Skeletal muscle tissue (tissue), 3 donors: ENCODE measurements at regions not wholly inside any gene's neighbourhood (a gene's known extent, or its start where the extent isn't known, plus 50 kb on each side); places are given as distances from the start of the nearest gene placed in this dataset.

ENCODE experiments used
- H3K27ac ChIP-seq: one replicate; pipeline ENCODE4 v1.7.0; 2013; ENCODE audit warnings: mild to moderate bottlenecking, low read depth, low read length, inconsistent platforms
- H3K27me3 ChIP-seq, 3 donors: one replicate each; pipeline ENCODE4 v1.7.0; 2013; ENCODE audit warnings: low read length in 3 of 3; ENCODE audit not compliant: control insufficient read depth in 3 of 3, insufficient read depth in 3 of 3
- H3K36me3 ChIP-seq, 3 donors: one replicate each; pipeline ENCODE4 v1.7.0; 2013; ENCODE audit warnings: low read length in 3 of 3; ENCODE audit not compliant: control insufficient read depth in 3 of 3, insufficient read depth in 3 of 3
- H3K4me1 ChIP-seq, 3 donors: one replicate each; pipeline ENCODE4 v1.7.0; 2013; ENCODE audit warnings: low read length in 3 of 3, mild to moderate bottlenecking in 3 of 3; ENCODE audit not compliant: control insufficient read depth in 3 of 3, insufficient read depth in 3 of 3
- H3K4me3 ChIP-seq, 3 donors: one replicate each; pipeline ENCODE4 v1.7.0; 2013; ENCODE audit warnings: low read length in 3 of 3
- H3K9ac ChIP-seq, 3 donors: one replicate each; pipeline ENCODE4 v1.7.0; 2013; ENCODE audit warnings: low read length in 3 of 3, mild to moderate bottlenecking in 3 of 3, moderate library complexity in 2 of 3, low read depth in 1 of 3
- H3K9me3 ChIP-seq, 3 donors: one replicate each; pipeline ENCODE4 v1.7.0; 2013; ENCODE audit warnings: low read length in 3 of 3; ENCODE audit not compliant: control insufficient read depth in 3 of 3
- donor health status: Osteomylitis.

- H3K4me3 ChIP-seq, result no peak overlapping the region
- H3K36me3 ChIP-seq, result no peaks in the 10 kb centered on the region
- no peaks in the 10 kb centered on the region for H3K4me1 ChIP-seq
- H3K27me3 ChIP-seq, result no peaks in the 10 kb centered on the region
- H3K9me3 ChIP-seq, result no peaks in the 10 kb centered on the region
- H3K9ac ChIP-seq, result no peak overlapping the region
- no peak overlapping the region for H3K27ac ChIP-seq
Observed at GRCh38 chr2:215677481-215677880, 241.6 kb upstream of the FN1 start.

- no peaks in the 10 kb centered on the region for H3K36me3 ChIP-seq
- H3K27ac ChIP-seq, result no peak overlapping the region
- H3K9me3 ChIP-seq, result no peaks in the 10 kb centered on the region
- H3K4me1 ChIP-seq, result peaks cover 0 to 7% (median 0%) of the 10 kb centered on the region in 3 donors
- no peak overlapping the region for H3K4me3 ChIP-seq
- no peak overlapping the region for H3K9ac ChIP-seq
- peaks cover 0 to 2% (median 0%) of the 10 kb centered on the region in 3 donors for H3K27me3 ChIP-seq
Observed at GRCh38 chr2:215672406-215672805, 236.5 kb upstream of the FN1 start.

GRCh38 chr2:215671691-215672090 is 235.8 kb upstream of the FN1 start:
- Histone ChIP-seq H3K27ac (no peak overlapping the region), H3K9ac (no peak overlapping the region), H3K4me1 (peaks cover 0 to 7% (median 0%) of the 10 kb centered on the region in 3 donors), H3K36me3 (no peaks in the 10 kb centered on the region), H3K9me3 (no peaks in the 10 kb centered on the region), H3K4me3 (no peak overlapping the region), H3K27me3 (peaks cover 0 to 2% (median 0%) of the 10 kb centered on the region in 3 donors)

GRCh38 chr2:215671244-215671643 is 235.4 kb upstream of the FN1 start:
- Histone ChIP-seq H3K9me3 (no peaks in the 10 kb centered on the region), H3K27ac (no peak overlapping the region), H3K4me1 (peaks cover 0 to 7% (median 0%) of the 10 kb centered on the region in 3 donors), H3K9ac (no peak overlapping the region), H3K36me3 (no peaks in the 10 kb centered on the region), H3K4me3 (no peak overlapping the region), H3K27me3 (peaks cover 0 to 2% (median 0%) of the 10 kb centered on the region in 3 donors)

- Histone ChIP-seq H3K9ac (no peak overlapping the region), H3K36me3 (no peaks in the 10 kb centered on the region), H3K27ac (no peak overlapping the region), H3K4me3 (no peak overlapping the region), H3K4me1 (peaks cover 0 to 7% (median 0%) of the 10 kb centered on the region in 3 donors), H3K27me3 (peaks cover 0 to 2% (median 0%) of the 10 kb centered on the region in 3 donors), H3K9me3 (no peaks in the 10 kb centered on the region)
Observed at GRCh38 chr2:215670396-215670795, 234.5 kb upstream of the FN1 start.

GRCh38 chr2:215668378-215668775 is 232.5 kb upstream of the FN1 start:
- no peak overlapping the region for H3K9ac ChIP-seq
- H3K27ac ChIP-seq, result no peak overlapping the region
- no peaks in the 10 kb centered on the region for H3K36me3 ChIP-seq
- H3K27me3 ChIP-seq, result peaks cover 0 to 2% (median 0%) of the 10 kb centered on the region in 3 donors
- peaks cover 0 to 7% (median 0%) of the 10 kb centered on the region in 3 donors for H3K4me1 ChIP-seq
- no peaks in the 10 kb centered on the region for H3K9me3 ChIP-seq
- no peak overlapping the region for H3K4me3 ChIP-seq

- no peaks in the 10 kb centered on the region for H3K36me3 ChIP-seq
- H3K4me3 ChIP-seq, result peak overlapping the region in 1 of 3 donors; percentile 9
- peaks cover 0 to 7% (median 0%) of the 10 kb centered on the region in 3 donors for H3K4me1 ChIP-seq
- H3K27ac ChIP-seq, result no peak overlapping the region
- no peaks in the 10 kb centered on the region for H3K9me3 ChIP-seq
- no peak overlapping the region for H3K9ac ChIP-seq
- peaks cover 0 to 2% (median 0%) of the 10 kb centered on the region in 3 donors for H3K27me3 ChIP-seq
Observed at GRCh38 chr2:215667585-215668377, 231.9 kb upstream of the FN1 start.

GRCh38 chr2:215664847-215665525 is 229.1 kb upstream of the FN1 start:
- no peak overlapping the region for H3K9ac ChIP-seq
- H3K36me3 ChIP-seq, result no peaks in the 10 kb centered on the region
- no peak overlapping the region for H3K27ac ChIP-seq
- H3K4me3 ChIP-seq, result no peak overlapping the region
- H3K27me3 ChIP-seq, result peaks cover 0 to 2% (median 0%) of the 10 kb centered on the region in 3 donors
- peaks cover 0 to 7% (median 0%) of the 10 kb centered on the region in 3 donors for H3K4me1 ChIP-seq
- H3K9me3 ChIP-seq, result no peaks in the 10 kb centered on the region

GRCh38 chr2:215662715-215663114 is 226.8 kb upstream of the FN1 start:
- H3K9ac ChIP-seq, result no peak overlapping the region
- no peaks in the 10 kb centered on the region for H3K27me3 ChIP-seq
- no peaks in the 10 kb centered on the region for H3K9me3 ChIP-seq
- no peak overlapping the region for H3K27ac ChIP-seq
- no peaks in the 10 kb centered on the region for H3K4me1 ChIP-seq
- H3K36me3 ChIP-seq, result no peaks in the 10 kb centered on the region
- H3K4me3 ChIP-seq, result no peak overlapping the region

- Histone ChIP-seq H3K9ac (no peak overlapping the region), H3K27ac (no peak overlapping the region)
Observed at GRCh38 chr2:215660687-215661086, 224.8 kb upstream of the FN1 start.

More at GRCh38 chr2:215660687-215661086, 224.8 kb upstream of the FN1 start:
- Histone ChIP-seq H3K27me3 (no peaks in the 10 kb centered on the region), H3K4me3 (no peak overlapping the region), H3K4me1 (no peaks in the 10 kb centered on the region), H3K36me3 (no peaks in the 10 kb centered on the region), H3K9me3 (no peaks in the 10 kb centered on the region)
